DND-41 (cell line): ENCODE measurements at regions not wholly inside any gene's neighbourhood (a gene's known extent, or its start where the extent isn't known, plus 50 kb on each side); places are given as distances from the start of the nearest gene placed in this dataset.

Experiments used
- ATAC-seq: fragments of 200-7000 bp; cut with Tn5 transposase; 3 replicates; pipeline ENCODE4 v1.9.1; 2021; ENCODE audit warnings: low read depth; ENCODE audit not compliant: insufficient read depth
- DNase-seq: peaks from one replicate; pipeline ENCODE4 v3.0.0-alpha.2; 2020
- H2AFZ ChIP-seq: 2 replicates; pipeline ENCODE4 v1.6.0; 2012; ENCODE audit warnings: low read depth, low read length
- H3K27ac ChIP-seq: 2 replicates; pipeline ENCODE4 v1.5.1; 2012; ENCODE audit warnings: low read length, inconsistent platforms
- H3K27me3 ChIP-seq: fragments of 200-600 bp; sonication (generic); 2 replicates; pipeline ENCODE4 v1.6.0; 2012; ENCODE audit warnings: low read length, mild to moderate bottlenecking, inconsistent platforms; ENCODE audit not compliant: insufficient read depth, poor library complexity
- H3K36me3 ChIP-seq: 2 replicates; pipeline ENCODE4 v1.5.1; 2012; ENCODE audit warnings: low read length, inconsistent platforms; ENCODE audit not compliant: insufficient read depth
- H3K4me1 ChIP-seq: 2 replicates; pipeline ENCODE4 v1.5.1; 2012; ENCODE audit warnings: mild to moderate bottlenecking, low read length; ENCODE audit not compliant: insufficient read depth
- H3K4me2 ChIP-seq: 2 replicates; pipeline ENCODE4 v1.6.0; 2012; ENCODE audit warnings: mild to moderate bottlenecking, moderate library complexity, low read length, inconsistent platforms; ENCODE audit not compliant: insufficient read depth
- H3K4me3 ChIP-seq, 2 experiments: fragments of 200-600 bp in 1 of 2; shearing (Covaris generic) in 1 of 2; 2 replicates each; pipeline ENCODE4 v1.5.1; 2012 to 2016; ENCODE audit warnings: inconsistent platforms in 2 of 2, low read length in 2 of 2, mild to moderate bottlenecking in 2 of 2, low read depth in 1 of 2, moderate library complexity in 1 of 2
- H3K79me2 ChIP-seq: 2 replicates; pipeline ENCODE4 v1.6.0; 2012; ENCODE audit warnings: low read length, inconsistent platforms; ENCODE audit not compliant: insufficient read depth
- H3K9ac ChIP-seq: 2 replicates; pipeline ENCODE4 v1.6.0; 2012; ENCODE audit warnings: low read depth, mild to moderate bottlenecking, inconsistent platforms, low read length, moderate library complexity
- H3K9me3 ChIP-seq: 2 replicates; pipeline ENCODE4 v1.5.1; 2012; ENCODE audit warnings: low read length, moderate library complexity, mild to moderate bottlenecking, inconsistent platforms; ENCODE audit not compliant: insufficient read depth, severe bottlenecking
- H4K20me1 ChIP-seq: 2 replicates; pipeline ENCODE4 v1.6.0; 2012; ENCODE audit warnings: low read length; ENCODE audit not compliant: insufficient read depth
- EZH2 ChIP-seq: IDR thresholded peaks from 3 replicates; pipeline ENCODE4 v1.6.1; 2012; ENCODE audit warnings: borderline replicate concordance, low read depth, mild to moderate bottlenecking, moderate library complexity, low read length, inconsistent platforms; ENCODE audit not compliant: severe bottlenecking
- TF ChIP-seq, protein P1 (sequence below): IDR thresholded peaks from 2 replicates; pipeline ENCODE4 v1.5.1; 2012; ENCODE audit warnings: borderline replicate concordance, low read length, moderate library complexity, mild to moderate bottlenecking; ENCODE audit not compliant: poor library complexity, severe bottlenecking; ENCODE audit errors: extremely low read depth

DNA sequence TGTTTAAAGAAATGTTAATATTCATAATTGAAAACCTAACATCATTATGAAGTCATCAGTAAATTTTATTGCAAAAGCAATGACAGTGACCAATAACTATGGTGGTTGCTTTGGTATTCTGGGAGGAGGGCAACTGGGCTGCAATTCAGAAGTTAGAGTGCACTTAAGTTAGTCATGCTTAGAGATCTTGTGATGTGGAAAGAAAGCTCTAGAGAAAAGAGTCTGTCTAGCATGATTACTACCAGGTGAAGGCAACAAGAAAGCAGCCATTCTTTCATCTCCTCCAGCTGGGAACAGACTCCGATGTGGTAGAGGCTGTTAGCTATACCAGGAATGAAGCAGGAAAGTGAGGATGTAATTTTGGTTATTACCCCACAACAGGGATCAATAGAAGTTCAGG, 625.6 kb downstream of the SI start:
- Histone ChIP-seq H3K4me3 (no peak overlapping the region), H3K9me3 (peaks cover 4% of the 10 kb centered on the region), H3K36me3 (no peaks in the 10 kb centered on the region), H3K4me2 (no peak overlapping the region), H2AFZ (no peak overlapping the region), H3K27ac (no peak overlapping the region), H4K20me1 (no peaks in the 10 kb centered on the region), H3K27me3 (no peaks in the 10 kb centered on the region), H3K4me1 (no peaks in the 10 kb centered on the region), H3K79me2 (no peaks in the 10 kb centered on the region), H3K9ac (no peak overlapping the region)
- DNase-seq: no peak
- ATAC-seq: no peak
- TF ChIP-seq, protein P1, sequence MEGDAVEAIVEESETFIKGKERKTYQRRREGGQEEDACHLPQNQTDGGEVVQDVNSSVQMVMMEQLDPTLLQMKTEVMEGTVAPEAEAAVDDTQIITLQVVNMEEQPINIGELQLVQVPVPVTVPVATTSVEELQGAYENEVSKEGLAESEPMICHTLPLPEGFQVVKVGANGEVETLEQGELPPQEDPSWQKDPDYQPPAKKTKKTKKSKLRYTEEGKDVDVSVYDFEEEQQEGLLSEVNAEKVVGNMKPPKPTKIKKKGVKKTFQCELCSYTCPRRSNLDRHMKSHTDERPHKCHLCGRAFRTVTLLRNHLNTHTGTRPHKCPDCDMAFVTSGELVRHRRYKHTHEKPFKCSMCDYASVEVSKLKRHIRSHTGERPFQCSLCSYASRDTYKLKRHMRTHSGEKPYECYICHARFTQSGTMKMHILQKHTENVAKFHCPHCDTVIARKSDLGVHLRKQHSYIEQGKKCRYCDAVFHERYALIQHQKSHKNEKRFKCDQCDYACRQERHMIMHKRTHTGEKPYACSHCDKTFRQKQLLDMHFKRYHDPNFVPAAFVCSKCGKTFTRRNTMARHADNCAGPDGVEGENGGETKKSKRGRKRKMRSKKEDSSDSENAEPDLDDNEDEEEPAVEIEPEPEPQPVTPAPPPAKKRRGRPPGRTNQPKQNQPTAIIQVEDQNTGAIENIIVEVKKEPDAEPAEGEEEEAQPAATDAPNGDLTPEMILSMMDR: no peak
- no peak for TF ChIP-seq EZH2

GRCh38 chr3:164451072-164451910, 627.0 kb downstream of the SI start:
- H3K27me3 ChIP-seq: no peaks in the 10 kb centered on the region
- no peak overlapping the region for H3K4me2 ChIP-seq
- H3K9me3 ChIP-seq: peaks cover 4% of the 10 kb centered on the region
- H4K20me1 ChIP-seq: no peaks in the 10 kb centered on the region
- no peak overlapping the region for H3K9ac ChIP-seq
- ATAC-seq (no peak; the same call in 2 of the 3 replicates), DNase-seq (no peak)
- no peaks in the 10 kb centered on the region for H3K36me3 ChIP-seq
- H3K27ac ChIP-seq: no peak overlapping the region
- no peaks in the 10 kb centered on the region for H3K4me1 ChIP-seq
- no peak for TF ChIP-seq EZH2
- TF ChIP-seq, protein P1: no peak
- H3K79me2 ChIP-seq: no peaks in the 10 kb centered on the region
- H2AFZ ChIP-seq: no peak overlapping the region
- H3K4me3 ChIP-seq: no peak overlapping the region

DNA sequence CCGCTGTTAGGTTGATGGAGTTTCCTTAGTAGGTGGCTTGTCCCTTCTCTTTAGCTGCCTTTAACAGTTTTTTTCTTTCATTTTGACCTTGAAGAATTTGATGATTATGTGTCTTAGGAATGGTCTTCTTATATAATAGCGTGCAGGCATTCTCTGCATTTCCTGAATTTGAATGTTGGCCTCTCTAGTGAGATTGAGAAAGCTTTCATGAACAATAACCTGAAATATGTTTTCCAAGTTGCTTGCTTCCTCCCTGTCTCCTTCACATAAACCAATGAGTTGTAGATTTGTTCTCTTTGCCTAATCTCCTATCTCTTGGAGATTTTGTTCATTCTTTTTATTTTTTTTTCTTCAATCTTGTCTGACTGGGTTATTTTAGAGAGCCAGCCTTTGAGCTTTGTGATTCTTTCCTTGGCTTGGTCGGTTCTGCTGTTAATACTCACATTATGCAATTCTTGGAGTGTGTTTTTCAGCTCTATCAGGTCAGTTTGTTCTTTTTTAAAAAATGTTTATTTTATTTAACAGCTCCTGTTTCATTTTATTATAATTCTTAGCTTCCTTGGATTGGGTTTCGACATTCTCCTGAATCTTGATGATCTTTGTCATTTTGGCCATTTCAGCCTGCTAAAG, 627.9 kb downstream of the SI start:
- no peak overlapping the region for H3K9ac ChIP-seq
- no peak overlapping the region for H2AFZ ChIP-seq

More for the DNA sequence above, 627.9 kb downstream of the SI start:
- no peaks in the 10 kb centered on the region for H3K79me2 ChIP-seq
- ATAC-seq (no peak), DNase-seq (no peak)
- H3K4me3 ChIP-seq: no peak overlapping the region
- H3K4me1 ChIP-seq: no peaks in the 10 kb centered on the region
- H3K27ac ChIP-seq: no peak overlapping the region
- H3K9me3 ChIP-seq: peaks cover 4% of the 10 kb centered on the region
- TF ChIP-seq, protein P1: no peak
- TF ChIP-seq EZH2: no peak
- no peaks in the 10 kb centered on the region for H3K27me3 ChIP-seq
- no peaks in the 10 kb centered on the region for H4K20me1 ChIP-seq
- H3K4me2 ChIP-seq: no peak overlapping the region
- no peaks in the 10 kb centered on the region for H3K36me3 ChIP-seq
